Lower lobe of right lung (tissue), 2 donors: ENCODE measurements at regions not wholly inside any gene's neighbourhood (a gene's known extent, or its start where the extent isn't known, plus 50 kb on each side); places are given as distances from the start of the nearest gene placed in this dataset.

Source experiments
- ATAC-seq, 2 donors: fragments of 200-7000 bp; cut with Tn5 transposase; one replicate each; pipeline ENCODE4 v1.9.1; 2020 to 2022; ENCODE audit warnings: mild to moderate bottlenecking in 2 of 2, moderate library complexity in 2 of 2
- DNase-seq: peaks from one replicate; pipeline ENCODE4 v3.0.0-alpha.2; 2020
- H3K27ac ChIP-seq: fragments of 200-600 bp; one replicate; pipeline ENCODE4 v1.8.0; 2022
- H3K27me3 ChIP-seq: fragments of 200-600 bp; one replicate; pipeline ENCODE4 v1.8.0; 2022; ENCODE audit warnings: low read depth
- H3K36me3 ChIP-seq: fragments of 200-600 bp; one replicate; pipeline ENCODE4 v1.8.0; 2022; ENCODE audit warnings: mild to moderate bottlenecking
- H3K4me1 ChIP-seq: fragments of 200-600 bp; one replicate; pipeline ENCODE4 v1.8.0; 2022
- H3K4me3 ChIP-seq: fragments of 200-600 bp; one replicate; pipeline ENCODE4 v1.8.0; 2022; ENCODE audit warnings: mild to moderate bottlenecking
- H3K9me3 ChIP-seq: fragments of 200-600 bp; one replicate; pipeline ENCODE4 v1.8.0; 2022
- CTCF ChIP-seq: fragments of 200-600 bp; IDR thresholded peaks from one replicate; pipeline ENCODE4 v1.8.0; 2022; ENCODE audit warnings: antibody characterized with exemption, mild to moderate bottlenecking
- intact Hi-C: fragments of 100-400 bp; cut with DNase I; formaldehyde crosslinking; loops from one replicate; pipeline ENCODE4 v1.11.0; 2022
- donor health status: DM: no; HTN: yes; CAD: no; lungs with severe emphysema.

DNA sequence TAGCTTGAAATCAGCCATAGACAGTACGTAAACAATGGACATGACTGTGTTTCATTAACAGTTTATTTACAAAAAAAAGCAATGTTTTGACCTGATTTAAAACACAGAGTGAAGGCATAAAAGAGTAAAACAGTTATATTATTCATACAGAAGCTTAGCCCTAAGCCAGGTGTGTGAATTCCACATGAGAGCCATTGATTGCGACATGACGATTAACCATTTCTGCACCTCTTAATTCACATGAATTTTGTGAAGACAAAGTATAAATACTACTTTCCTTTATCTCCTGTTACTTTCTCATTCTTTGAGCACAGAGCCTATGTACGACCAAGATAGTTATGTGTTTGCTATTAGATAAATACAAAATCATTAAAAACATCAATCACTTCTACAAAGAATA is 55.0 kb upstream of the MAGEB18 start:
- no peaks in the 10 kb centered on the region for H3K27me3 ChIP-seq
- no peaks in the 10 kb centered on the region for H3K36me3 ChIP-seq
- intact Hi-C loops, result no loop called here
- no peaks in the 10 kb centered on the region for H3K9me3 ChIP-seq
- ATAC-seq (no peak), DNase-seq (no peak)
- H3K4me3 ChIP-seq, result no peak overlapping the region
- no peak for TF ChIP-seq CTCF
- H3K4me1 ChIP-seq, result no peaks in the 10 kb centered on the region
- H3K27ac ChIP-seq, result no peak overlapping the region
